ENCODE measurements at regions not wholly inside any gene's neighbourhood (a gene's known extent, or its start where the extent isn't known, plus 50 kb on each side); places are given as distances from the start of the nearest gene placed in this dataset.

- no peak for DNase-seq (ENCODE audit: low spot score)
Observed at GRCh38 chr16:6574146-6574545, 758.5 kb upstream of the RBFOX1 start.

GRCh38 chr16:6573577-6573976 is 759.1 kb upstream of the RBFOX1 start:
- DNase-seq (ENCODE audit: low spot score): no peak

GRCh38 chr16:6571044-6571443 is 761.6 kb upstream of the RBFOX1 start:
- no peak for DNase-seq (ENCODE audit: low spot score)

GRCh38 chr16:6570530-6570929 is 762.1 kb upstream of the RBFOX1 start:
- DNase-seq (ENCODE audit: low spot score): no peak

- no peak for DNase-seq (ENCODE audit: low spot score)
Observed at GRCh38 chr16:6562986-6563385, 769.7 kb upstream of the RBFOX1 start.

GRCh38 chr16:6560306-6561100 is 772.1 kb upstream of the RBFOX1 start:
- no peak for DNase-seq (ENCODE audit: low spot score)

GRCh38 chr16:6558661-6559060 is 774.0 kb upstream of the RBFOX1 start:
- DNase-seq (ENCODE audit: low spot score): no peak

GRCh38 chr16:6558126-6558525 is 774.5 kb upstream of the RBFOX1 start:
- DNase-seq (ENCODE audit: low spot score): no peak

- no peak for DNase-seq (ENCODE audit: low spot score)
Observed at GRCh38 chr16:6557353-6558023, 775.2 kb upstream of the RBFOX1 start.

GRCh38 chr16:6549415-6549814 is 783.2 kb upstream of the RBFOX1 start:
- DNase-seq (ENCODE audit: low spot score): no peak

GRCh38 chr16:6548507-6548906 is 784.1 kb upstream of the RBFOX1 start:
- no peak for DNase-seq (ENCODE audit: low spot score)

GRCh38 chr16:6547131-6547530 is 785.5 kb upstream of the RBFOX1 start:
- DNase-seq (ENCODE audit: low spot score): no peak

GRCh38 chr16:6545329-6545728 is 787.3 kb upstream of the RBFOX1 start:
- DNase-seq (ENCODE audit: low spot score): no peak

- no peak for DNase-seq (ENCODE audit: low spot score)
Observed at GRCh38 chr16:6541267-6541666, 791.4 kb upstream of the RBFOX1 start.

- no peak for DNase-seq (ENCODE audit: low spot score)
Observed at GRCh38 chr16:6536411-6536810, 796.2 kb upstream of the RBFOX1 start.

- no peak for DNase-seq (ENCODE audit: low spot score)
Observed at GRCh38 chr16:6531067-6531466, 801.6 kb upstream of the RBFOX1 start.

- DNase-seq (ENCODE audit: low spot score): no peak
Observed at GRCh38 chr16:6528217-6528616, 804.4 kb upstream of the RBFOX1 start.

- no peak for DNase-seq (ENCODE audit: low spot score)
Observed at GRCh38 chr16:6527646-6528045, 805.0 kb upstream of the RBFOX1 start.

GRCh38 chr16:6524501-6524900 is 808.1 kb upstream of the RBFOX1 start:
- DNase-seq (ENCODE audit: low spot score): no peak

GRCh38 chr16:6517020-6517720 is 815.5 kb upstream of the RBFOX1 start:
- no peak for DNase-seq (ENCODE audit: low spot score)

GRCh38 chr16:6512512-6512911 is 820.1 kb upstream of the RBFOX1 start:
- no peak for DNase-seq (ENCODE audit: low spot score)

- no peak for DNase-seq (ENCODE audit: low spot score)
Observed at GRCh38 chr16:6510261-6510660, 822.4 kb upstream of the RBFOX1 start.

GRCh38 chr16:6499413-6499812 is 833.2 kb upstream of the RBFOX1 start:
- no peak for DNase-seq (ENCODE audit: low spot score)

Data from CD4-positive, alpha-beta T cell treated with Interleukin-6 at 100 ng/mL for 8 hours (primary cell).